ENCODE measurements at regions not wholly inside any gene's neighbourhood (a gene's known extent, or its start where the extent isn't known, plus 50 kb on each side); places are given as distances from the start of the nearest gene placed in this dataset.
"Not testable (repeated sequence)": the region's sequence is repeated elsewhere in the genome, so short reads cannot be mapped to it uniquely, and the experiment has no call there.

DNA sequence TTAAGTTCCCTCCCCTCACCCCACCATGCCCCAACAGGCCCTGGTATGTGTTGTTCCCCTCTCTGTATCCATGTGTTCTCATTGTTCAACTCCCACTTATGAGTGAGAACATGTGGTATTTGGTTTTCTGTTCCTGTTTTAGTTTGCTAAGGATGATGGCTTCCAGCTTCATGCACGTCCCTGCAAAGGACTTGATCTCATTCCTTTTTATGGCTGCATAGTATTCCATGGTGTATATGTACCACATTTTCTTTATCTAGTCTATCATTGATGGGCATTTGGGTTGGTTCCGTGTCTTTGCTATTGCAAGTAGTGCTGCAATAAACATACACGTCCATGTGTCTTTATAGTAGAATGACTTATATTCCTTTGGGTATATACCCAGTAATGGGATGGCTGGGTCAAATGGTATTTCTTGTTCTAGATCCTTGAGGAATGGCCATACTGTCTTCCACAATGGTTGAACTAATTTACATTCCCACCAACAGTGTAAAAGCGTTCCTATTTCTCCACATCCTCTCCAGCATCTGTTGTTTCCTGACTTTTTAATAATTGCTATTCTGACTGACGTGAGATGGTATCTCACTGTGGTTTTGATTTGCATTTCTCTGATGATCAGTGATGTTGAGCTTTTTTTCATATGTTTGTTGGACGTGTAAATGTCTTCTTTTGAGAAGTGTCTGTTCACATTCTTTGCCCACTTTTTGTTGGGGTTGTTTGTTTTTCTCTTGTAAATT is 93.8 kb upstream of the TMEM17 start:
- TF ChIP-seq POLR2A (IDR thresholded peaks at IDR 0.05; ENCODE audit: low read depth, low read length); NFE2L2 (IDR thresholded peaks at IDR 0.05; ENCODE audit: low read depth, low read length); RFX5 (IDR thresholded peaks at IDR 0.05; ENCODE audit: low read depth, low read length); MAZ (IDR thresholded peaks at IDR 0.05; ENCODE audit: borderline replicate concordance, low read depth, low read length); MAFK (IDR thresholded peaks at IDR 0.05; ENCODE audit: low read depth, low read length); RCOR1 (IDR thresholded peaks at IDR 0.05; ENCODE audit: insufficient replicate concordance, low read length); BHLHE40 (IDR thresholded peaks at IDR 0.05; ENCODE audit: low read depth, low read length): not testable (repeated sequence)
- TF ChIP-seq, protein P1, sequence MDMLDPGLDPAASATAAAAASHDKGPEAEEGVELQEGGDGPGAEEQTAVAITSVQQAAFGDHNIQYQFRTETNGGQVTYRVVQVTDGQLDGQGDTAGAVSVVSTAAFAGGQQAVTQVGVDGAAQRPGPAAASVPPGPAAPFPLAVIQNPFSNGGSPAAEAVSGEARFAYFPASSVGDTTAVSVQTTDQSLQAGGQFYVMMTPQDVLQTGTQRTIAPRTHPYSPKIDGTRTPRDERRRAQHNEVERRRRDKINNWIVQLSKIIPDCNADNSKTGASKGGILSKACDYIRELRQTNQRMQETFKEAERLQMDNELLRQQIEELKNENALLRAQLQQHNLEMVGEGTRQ (IDR thresholded peaks at IDR 0.05; ENCODE audit: low read depth, low read length): not testable (repeated sequence)
- TF ChIP-seq, protein P2, sequence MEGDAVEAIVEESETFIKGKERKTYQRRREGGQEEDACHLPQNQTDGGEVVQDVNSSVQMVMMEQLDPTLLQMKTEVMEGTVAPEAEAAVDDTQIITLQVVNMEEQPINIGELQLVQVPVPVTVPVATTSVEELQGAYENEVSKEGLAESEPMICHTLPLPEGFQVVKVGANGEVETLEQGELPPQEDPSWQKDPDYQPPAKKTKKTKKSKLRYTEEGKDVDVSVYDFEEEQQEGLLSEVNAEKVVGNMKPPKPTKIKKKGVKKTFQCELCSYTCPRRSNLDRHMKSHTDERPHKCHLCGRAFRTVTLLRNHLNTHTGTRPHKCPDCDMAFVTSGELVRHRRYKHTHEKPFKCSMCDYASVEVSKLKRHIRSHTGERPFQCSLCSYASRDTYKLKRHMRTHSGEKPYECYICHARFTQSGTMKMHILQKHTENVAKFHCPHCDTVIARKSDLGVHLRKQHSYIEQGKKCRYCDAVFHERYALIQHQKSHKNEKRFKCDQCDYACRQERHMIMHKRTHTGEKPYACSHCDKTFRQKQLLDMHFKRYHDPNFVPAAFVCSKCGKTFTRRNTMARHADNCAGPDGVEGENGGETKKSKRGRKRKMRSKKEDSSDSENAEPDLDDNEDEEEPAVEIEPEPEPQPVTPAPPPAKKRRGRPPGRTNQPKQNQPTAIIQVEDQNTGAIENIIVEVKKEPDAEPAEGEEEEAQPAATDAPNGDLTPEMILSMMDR (conservative IDR thresholded peaks at IDR 0.05; ENCODE audit: low read depth, low read length): not testable (repeated sequence)

All from IMR-90 (cell line).